ENCODE measurements at regions not wholly inside any gene's neighbourhood (a gene's known extent, or its start where the extent isn't known, plus 50 kb on each side); places are given as distances from the start of the nearest gene placed in this dataset.

- no peak for DNase-seq (ENCODE audit: low read depth)
- no peak overlapping the region for H3K4me3 ChIP-seq (ENCODE audit: low read depth, low read length)
- TF ChIP-seq, protein P1, sequence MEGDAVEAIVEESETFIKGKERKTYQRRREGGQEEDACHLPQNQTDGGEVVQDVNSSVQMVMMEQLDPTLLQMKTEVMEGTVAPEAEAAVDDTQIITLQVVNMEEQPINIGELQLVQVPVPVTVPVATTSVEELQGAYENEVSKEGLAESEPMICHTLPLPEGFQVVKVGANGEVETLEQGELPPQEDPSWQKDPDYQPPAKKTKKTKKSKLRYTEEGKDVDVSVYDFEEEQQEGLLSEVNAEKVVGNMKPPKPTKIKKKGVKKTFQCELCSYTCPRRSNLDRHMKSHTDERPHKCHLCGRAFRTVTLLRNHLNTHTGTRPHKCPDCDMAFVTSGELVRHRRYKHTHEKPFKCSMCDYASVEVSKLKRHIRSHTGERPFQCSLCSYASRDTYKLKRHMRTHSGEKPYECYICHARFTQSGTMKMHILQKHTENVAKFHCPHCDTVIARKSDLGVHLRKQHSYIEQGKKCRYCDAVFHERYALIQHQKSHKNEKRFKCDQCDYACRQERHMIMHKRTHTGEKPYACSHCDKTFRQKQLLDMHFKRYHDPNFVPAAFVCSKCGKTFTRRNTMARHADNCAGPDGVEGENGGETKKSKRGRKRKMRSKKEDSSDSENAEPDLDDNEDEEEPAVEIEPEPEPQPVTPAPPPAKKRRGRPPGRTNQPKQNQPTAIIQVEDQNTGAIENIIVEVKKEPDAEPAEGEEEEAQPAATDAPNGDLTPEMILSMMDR (conservative IDR thresholded peaks at IDR 0.05; ENCODE audit: low read depth, low read length) = no peak
Observed at GRCh38 chr3:43210049-43211027, 76.0 kb upstream of the SNRK start.

DNA sequence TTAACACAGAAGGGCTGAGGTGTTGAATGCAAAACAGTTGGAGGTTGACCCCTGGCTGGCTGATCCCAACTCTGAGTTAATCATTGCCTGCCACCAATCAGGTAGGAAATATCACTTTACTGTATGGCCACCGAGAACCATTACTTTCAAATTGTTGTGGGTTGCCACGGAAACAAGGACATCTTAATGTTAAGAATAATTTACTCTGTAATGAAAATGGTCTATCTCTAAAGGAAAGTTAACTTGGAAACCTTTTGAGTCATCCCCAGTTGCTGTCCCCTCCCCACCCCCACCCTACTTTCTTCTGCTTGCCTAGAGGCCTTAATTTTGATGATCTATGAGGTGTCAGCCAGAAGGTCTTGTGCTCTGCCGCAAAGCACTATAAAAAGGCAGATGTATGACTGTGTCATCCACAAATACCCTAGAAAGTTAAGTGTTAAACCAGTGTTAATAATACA, 78.7 kb upstream of the SNRK start:
- DNase-seq (ENCODE audit: low read depth) = no peak
- TF ChIP-seq, protein P1 (conservative IDR thresholded peaks at IDR 0.05; ENCODE audit: low read depth, low read length) = no peak
- H3K4me3 ChIP-seq (ENCODE audit: low read depth, low read length) = no peak overlapping the region

- no peak for DNase-seq (ENCODE audit: low read depth)
- TF ChIP-seq, protein P1 (conservative IDR thresholded peaks at IDR 0.05; ENCODE audit: low read depth, low read length) = no peak
- H3K4me3 ChIP-seq (ENCODE audit: low read depth, low read length) = no peak overlapping the region
Observed at GRCh38 chr3:43206632-43207031, 79.7 kb upstream of the SNRK start.

DNA sequence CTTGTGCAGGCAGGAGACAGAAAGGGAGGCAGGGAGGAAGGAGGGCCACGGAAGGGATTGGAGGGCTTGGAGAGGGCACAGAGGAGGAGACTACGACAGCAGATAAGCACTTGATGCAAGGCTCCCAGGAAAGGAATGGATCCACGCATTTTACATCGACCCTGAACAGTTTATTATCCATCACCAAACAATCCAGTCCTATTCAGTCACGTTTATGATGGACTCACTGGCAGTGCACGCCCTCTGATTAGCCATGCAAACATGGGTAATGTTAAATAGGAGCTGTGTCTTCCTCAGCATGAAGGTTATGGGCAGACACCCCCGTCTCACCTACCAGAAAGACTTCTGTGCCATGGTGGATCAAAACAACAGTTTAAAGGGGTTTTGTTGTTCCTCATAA, 80.2 kb upstream of the SNRK start:
- TF ChIP-seq, protein P1 (conservative IDR thresholded peaks at IDR 0.05; ENCODE audit: low read depth, low read length) = no peak
- no peak overlapping the region for H3K4me3 ChIP-seq (ENCODE audit: low read depth, low read length)
- no peak for DNase-seq (ENCODE audit: low read depth)

DNA sequence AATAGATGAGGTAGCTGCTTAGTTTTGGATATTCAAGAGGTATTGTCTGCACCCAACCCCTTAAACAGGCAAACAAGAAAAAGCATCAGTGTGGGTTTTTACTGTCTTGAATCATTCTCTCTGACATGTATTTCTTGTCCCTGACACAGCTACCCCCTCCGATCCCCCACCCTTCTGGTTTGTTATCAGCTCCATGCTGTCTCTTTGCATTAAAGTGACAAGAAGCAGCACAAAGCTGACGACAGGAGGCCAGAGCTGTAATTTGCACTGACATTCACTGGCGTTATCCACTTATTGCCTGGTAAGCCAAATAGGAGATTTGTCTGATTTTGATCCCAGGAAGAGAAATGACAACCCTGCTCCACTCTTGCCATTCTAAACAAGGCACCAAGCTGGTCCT, 83.3 kb upstream of the SNRK start:
- H3K4me3 ChIP-seq (ENCODE audit: low read depth, low read length) = no peak overlapping the region
- TF ChIP-seq, protein P1 (conservative IDR thresholded peaks at IDR 0.05; ENCODE audit: low read depth, low read length) = no peak
- no peak for DNase-seq (ENCODE audit: low read depth)

- no peak overlapping the region for H3K4me3 ChIP-seq (ENCODE audit: low read depth, low read length)
- TF ChIP-seq, protein P1 (conservative IDR thresholded peaks at IDR 0.05; ENCODE audit: low read depth, low read length) = no peak
- no peak for DNase-seq (ENCODE audit: low read depth)
Observed at GRCh38 chr3:43201581-43201980, 84.8 kb upstream of the SNRK start.

Data from epithelial cell of proximal tubule (primary cell).